ENCODE measurements at regions not wholly inside any gene's neighbourhood (a gene's known extent, or its start where the extent isn't known, plus 50 kb on each side); places are given as distances from the start of the nearest gene placed in this dataset.

DNA sequence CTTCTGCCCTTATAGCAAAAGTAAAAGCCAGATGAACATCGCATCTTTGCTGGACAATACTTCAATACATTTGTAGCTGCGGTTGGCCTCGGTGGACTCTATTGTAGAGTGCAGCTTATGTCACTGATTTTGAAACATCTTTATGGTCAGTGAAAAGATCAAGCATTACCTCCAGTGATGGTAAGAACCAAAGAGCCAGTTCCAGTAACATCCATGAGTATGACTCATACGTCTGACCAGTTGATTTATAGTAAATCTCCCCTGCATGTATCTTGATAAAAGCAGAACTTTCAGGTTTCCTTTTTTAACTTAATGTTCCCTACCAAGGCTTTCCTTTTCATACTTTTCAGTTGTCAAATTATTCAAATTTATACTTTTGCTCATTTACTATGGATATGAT lies 119.2 kb upstream of the HNRNPA3 start:
- CTCF ChIA-PET, result no interaction called here
- H3K27me3 ChIP-seq (ENCODE audit: control insufficient read depth, insufficient read depth, low read length), result no peaks in the 10 kb centered on the region
- DNase-seq (ENCODE audit: low read depth), result no peak
- POLR2A ChIA-PET, result interaction anchor here (0.7 kb wide), 1 partner anchor 17 kb away, joined by 3 read pairs; no protein-coding TSS in a partner anchor
- no peaks in the 10 kb centered on the region for H3K36me3 ChIP-seq (ENCODE audit: control insufficient read depth, insufficient read depth, low read length)
- no peak overlapping the region for H3K4me3 ChIP-seq (ENCODE audit: low read depth, low read length)
- TF ChIP-seq, protein P1, sequence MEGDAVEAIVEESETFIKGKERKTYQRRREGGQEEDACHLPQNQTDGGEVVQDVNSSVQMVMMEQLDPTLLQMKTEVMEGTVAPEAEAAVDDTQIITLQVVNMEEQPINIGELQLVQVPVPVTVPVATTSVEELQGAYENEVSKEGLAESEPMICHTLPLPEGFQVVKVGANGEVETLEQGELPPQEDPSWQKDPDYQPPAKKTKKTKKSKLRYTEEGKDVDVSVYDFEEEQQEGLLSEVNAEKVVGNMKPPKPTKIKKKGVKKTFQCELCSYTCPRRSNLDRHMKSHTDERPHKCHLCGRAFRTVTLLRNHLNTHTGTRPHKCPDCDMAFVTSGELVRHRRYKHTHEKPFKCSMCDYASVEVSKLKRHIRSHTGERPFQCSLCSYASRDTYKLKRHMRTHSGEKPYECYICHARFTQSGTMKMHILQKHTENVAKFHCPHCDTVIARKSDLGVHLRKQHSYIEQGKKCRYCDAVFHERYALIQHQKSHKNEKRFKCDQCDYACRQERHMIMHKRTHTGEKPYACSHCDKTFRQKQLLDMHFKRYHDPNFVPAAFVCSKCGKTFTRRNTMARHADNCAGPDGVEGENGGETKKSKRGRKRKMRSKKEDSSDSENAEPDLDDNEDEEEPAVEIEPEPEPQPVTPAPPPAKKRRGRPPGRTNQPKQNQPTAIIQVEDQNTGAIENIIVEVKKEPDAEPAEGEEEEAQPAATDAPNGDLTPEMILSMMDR (IDR thresholded peaks at IDR 0.05; ENCODE audit: insufficient read depth, low read depth, low read length), result no peak

DNA sequence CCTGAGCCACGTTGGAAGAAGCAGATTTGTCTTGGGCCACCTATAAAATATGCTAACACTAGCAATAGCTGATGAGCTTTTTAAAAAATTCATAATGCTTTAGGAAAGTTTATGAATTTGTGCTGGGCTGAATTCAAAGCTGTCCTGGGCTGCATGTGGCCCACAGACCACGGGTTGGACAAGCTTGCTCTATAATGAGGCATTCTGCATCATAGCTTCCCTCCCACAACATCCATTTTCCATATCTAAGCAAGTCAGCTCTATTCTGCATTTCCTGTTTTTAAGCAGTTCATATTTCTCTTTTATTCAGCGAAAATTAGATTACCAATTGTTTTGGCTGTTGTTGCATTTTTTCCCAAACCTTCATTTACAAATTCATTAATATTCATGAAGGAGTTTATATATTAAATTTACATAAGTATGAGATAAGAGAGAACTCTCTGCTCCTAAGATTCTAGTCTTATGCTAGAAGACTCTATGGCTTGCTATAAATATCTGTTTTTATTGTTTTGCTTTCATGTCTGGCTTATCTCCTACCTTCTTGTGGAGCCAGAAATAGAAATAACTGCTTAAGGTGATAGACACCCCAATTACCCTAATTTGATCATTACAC lies 114.5 kb upstream of the HNRNPA3 start:
- TF ChIP-seq, protein P1 (IDR thresholded peaks at IDR 0.05; ENCODE audit: insufficient read depth, low read depth, low read length), result no peak
- Histone ChIP-seq H3K36me3 (ENCODE audit: control insufficient read depth, insufficient read depth, low read length) (no peaks in the 10 kb centered on the region), H3K4me3 (ENCODE audit: low read depth, low read length) (no peak overlapping the region), H3K27me3 (ENCODE audit: control insufficient read depth, insufficient read depth, low read length) (no peaks in the 10 kb centered on the region)
- ChIA-PET POLR2A (no interaction called here), CTCF (no interaction called here)
- DNase-seq (ENCODE audit: low read depth), result no peak

DNA sequence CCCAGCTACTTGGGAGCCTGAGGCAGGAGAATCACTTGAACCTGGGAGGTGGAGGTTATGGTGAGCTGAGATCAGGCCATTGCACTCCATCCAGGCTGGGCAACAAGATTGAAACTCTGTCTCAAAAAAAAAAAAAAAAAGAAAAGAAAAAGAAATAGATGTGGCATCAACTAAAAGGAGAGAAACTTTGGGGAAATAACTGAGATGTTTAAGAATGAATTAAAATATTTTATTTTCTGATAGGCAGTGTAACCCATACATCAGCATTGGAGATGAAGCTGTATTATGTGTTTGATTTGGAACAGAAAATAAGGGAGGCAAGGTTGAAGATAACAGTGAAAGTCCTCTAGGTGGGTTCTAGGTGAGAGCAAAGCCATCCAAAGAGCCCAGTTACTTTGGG lies 110.7 kb upstream of the HNRNPA3 start:
- Histone ChIP-seq H3K27me3 (ENCODE audit: control insufficient read depth, insufficient read depth, low read length) (no peaks in the 10 kb centered on the region), H3K36me3 (ENCODE audit: control insufficient read depth, insufficient read depth, low read length) (no peaks in the 10 kb centered on the region), H3K4me3 (ENCODE audit: low read depth, low read length) (no peak overlapping the region)
- TF ChIP-seq, protein P1 (IDR thresholded peaks at IDR 0.05; ENCODE audit: insufficient read depth, low read depth, low read length), result no peak
- no peak for DNase-seq (ENCODE audit: low read depth)
- ChIA-PET POLR2A (no interaction called here), CTCF (no interaction called here)

DNA sequence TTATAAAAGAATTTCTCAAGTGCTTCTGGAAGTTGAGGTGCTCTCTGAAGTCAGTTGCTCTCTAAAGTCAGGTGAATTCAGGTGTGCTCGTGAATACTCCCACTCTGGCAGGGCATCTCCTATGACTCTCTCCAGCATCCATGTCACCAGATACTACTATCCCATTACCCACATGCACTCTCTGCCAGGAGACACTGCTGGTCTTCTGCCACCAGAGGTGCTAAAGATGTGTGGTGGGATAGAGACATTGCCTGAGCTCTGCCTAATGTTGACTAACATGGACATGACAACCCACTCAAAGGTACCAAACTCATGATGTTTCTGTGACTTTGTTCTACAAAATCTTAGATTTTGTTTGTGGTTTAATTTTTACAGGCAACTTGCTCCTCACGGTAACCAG lies 106.4 kb upstream of the HNRNPA3 start:
- no peak for DNase-seq (ENCODE audit: low read depth)
- H3K36me3 ChIP-seq (ENCODE audit: control insufficient read depth, insufficient read depth, low read length), result no peaks in the 10 kb centered on the region
- POLR2A ChIA-PET, result no interaction called here
- TF ChIP-seq, protein P1 (IDR thresholded peaks at IDR 0.05; ENCODE audit: insufficient read depth, low read depth, low read length), result no peak
- peaks cover 2% of the 10 kb centered on the region; the same call in 1 of the 2 replicates for H3K27me3 ChIP-seq (ENCODE audit: control insufficient read depth, insufficient read depth, low read length)
- no peak overlapping the region for H3K4me3 ChIP-seq (ENCODE audit: low read depth, low read length)
- CTCF ChIA-PET, result no interaction called here

DNA sequence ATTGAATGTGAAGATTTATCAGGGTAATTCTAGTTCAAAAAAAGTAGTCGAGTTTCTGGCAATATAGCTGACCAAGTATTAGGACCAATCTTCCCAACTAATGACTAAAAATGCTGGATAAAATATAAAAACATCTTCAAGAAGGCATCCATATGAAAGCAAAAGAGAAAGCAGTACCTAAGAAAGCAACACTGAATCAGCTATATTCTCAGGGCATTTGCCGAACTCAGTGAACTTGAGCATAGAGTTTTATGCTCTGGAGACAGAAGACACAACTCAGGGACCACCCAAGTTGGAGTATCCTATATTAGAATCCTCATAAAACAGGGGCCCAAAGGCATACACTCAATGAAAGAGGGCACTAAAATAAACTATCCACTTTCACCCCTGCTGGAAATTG lies 103.7 kb upstream of the HNRNPA3 start:
- POLR2A ChIA-PET, result no interaction called here
- H3K27me3 ChIP-seq (ENCODE audit: control insufficient read depth, insufficient read depth, low read length), result peaks cover 2% of the 10 kb centered on the region; the same call in 1 of the 2 replicates
- no peak for DNase-seq (ENCODE audit: low read depth)
- CTCF ChIA-PET, result no interaction called here
- TF ChIP-seq, protein P1 (IDR thresholded peaks at IDR 0.05; ENCODE audit: insufficient read depth, low read depth, low read length), result no peak
- no peak overlapping the region for H3K4me3 ChIP-seq (ENCODE audit: low read depth, low read length)
- no peaks in the 10 kb centered on the region for H3K36me3 ChIP-seq (ENCODE audit: control insufficient read depth, insufficient read depth, low read length)
